ENCODE measurements at regions not wholly inside any gene's neighbourhood (a gene's known extent, or its start where the extent isn't known, plus 50 kb on each side); places are given as distances from the start of the nearest gene placed in this dataset.

- no peak for DNase-seq
Observed at GRCh38 chr12:4099276-4099675, 174.3 kb upstream of the CCND2 start.

- DNase-seq, result no peak
Observed at GRCh38 chr12:4091016-4091743, 182.4 kb upstream of the CCND2 start.

GRCh38 chr12:4089956-4090355 lies 183.6 kb upstream of the CCND2 start:
- DNase-seq, result no peak

GRCh38 chr12:4089121-4089606 lies 184.4 kb upstream of the CCND2 start:
- no peak for DNase-seq

DNA sequence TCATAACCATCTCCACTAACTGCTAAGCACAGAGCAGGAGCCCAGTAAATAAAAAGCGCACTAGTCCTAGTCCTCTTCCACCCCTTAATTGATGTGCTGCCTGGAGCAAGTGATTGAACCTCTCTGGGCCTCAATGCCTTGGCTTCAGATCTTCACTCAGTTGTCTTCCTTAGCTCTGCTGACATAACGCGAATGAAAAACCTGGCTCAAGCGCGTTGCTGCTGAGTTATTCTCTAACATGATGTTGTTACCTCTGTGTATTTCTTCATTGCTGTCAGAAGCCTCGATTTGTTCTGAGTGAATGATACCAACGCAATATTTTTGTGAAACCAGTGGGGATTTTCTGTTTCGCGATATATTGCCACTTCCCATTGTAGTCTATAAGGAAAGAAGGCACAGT lies 185.1 kb upstream of the CCND2 start:
- no peak for DNase-seq

DNA sequence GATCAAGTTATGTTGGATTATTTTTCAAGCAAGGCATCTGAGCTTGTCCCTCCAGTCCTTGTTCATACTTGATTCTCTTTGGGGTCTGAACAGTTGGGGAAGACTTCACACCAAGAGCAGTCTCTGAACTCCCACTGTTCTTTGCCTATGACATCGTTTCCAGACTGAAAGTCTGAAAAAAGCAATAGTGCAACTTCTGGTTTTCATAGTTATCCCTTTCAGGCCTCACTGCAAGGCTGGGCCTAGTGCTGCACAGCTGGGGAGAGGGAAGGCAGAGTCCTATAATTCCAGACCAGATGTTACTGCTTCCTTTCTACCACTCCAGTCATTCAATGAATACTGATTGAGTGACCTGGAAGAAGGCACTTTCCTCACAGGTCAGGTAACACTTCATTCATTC lies 187.1 kb upstream of the CCND2 start:
- DNase-seq, result no peak

DNA sequence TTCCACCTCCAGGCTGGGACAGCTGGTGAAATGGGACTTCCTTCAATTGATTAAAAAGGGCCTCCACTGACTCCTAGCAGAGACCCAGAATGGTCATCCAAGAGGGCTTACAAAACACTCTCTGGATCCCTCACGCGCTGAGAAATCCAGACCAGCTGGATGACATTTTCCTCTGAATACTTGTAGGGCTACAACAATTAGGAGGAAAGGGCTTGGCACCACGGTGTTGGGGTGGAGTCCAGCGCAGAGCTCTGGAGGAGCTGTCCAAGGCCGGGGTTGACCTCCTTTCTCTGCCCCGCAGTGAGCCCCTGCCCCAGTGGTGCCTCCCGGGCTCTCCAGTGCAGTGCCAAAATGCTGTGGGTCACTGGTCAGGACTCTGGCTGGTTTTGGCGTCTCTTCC lies 189.0 kb upstream of the CCND2 start:
- DNase-seq, result no peak

DNA sequence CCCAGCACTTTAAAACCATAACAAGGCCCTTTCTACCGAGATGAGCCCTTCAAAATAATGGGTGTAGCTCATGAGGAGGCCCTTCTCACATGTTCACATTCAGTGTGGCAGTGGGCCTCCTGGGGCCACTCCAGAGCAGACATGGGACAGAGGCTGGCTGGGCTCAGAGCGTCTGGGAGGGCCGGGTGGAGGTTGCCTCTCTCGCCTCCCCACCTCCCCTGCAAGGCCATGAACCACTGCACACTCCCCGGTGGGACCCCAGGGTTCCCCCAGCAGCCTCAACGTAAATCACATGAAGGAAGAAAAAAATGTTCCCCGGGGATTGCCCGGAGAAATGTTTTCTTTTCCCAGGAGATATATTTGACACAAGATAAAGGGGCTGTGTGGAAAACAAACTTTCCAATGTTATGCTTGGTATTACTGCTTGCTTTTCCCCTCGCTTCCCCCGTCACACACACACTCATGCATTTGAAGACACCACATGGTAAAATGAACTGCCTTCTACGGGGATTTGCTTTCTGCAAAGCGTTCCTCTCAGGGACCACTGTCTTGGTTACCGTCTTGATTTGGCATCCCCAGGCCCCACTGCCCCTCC lies 190.7 kb upstream of the CCND2 start:
- DNase-seq, result no peak

DNA sequence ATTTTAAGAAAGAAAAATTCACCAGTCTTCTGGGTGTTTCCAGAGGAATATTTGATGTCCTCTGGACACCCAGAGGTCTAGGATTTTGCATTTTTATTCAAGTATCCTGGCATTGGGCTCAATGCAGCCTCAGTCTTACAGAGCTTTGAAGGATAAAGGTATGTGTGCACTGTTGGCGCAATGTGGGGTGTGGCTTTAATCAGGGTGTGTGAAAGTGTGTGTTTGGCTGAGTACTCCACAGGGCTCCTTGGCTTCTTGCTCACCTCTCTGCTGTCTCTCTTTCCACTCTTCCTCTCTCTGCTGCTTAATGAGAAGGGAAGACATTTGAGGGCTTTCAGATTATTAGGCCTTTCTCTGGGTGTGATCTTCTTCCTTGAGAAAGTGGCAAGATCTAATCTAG lies 193.3 kb upstream of the CCND2 start:
- no peak for DNase-seq

- no peak for DNase-seq
Observed at GRCh38 chr12:4074129-4074528, 199.4 kb upstream of the CCND2 start.

DNA sequence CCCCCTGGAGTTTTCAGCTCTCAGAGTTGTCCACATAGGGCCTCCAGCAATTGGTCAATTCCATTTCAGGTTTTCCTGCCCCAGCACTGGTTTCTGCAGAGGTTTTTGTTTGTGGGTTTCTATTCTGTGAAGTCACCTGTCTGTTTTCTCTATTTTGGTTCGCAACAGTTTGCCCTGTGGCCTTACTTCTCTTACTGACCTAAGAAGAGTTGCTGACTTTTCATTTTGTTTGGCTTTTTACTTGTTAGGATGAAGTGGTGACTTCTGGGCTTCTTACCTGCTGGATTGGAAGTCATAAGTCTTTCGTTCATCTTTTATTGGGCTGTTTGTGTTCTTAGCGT lies 196.4 kb upstream of the PARP11 start:
- DNase-seq, result no peak

GRCh38 chr12:4068981-4069669 lies 195.9 kb upstream of the PARP11 start:
- no peak for DNase-seq

- DNase-seq, result no peak
Observed at GRCh38 chr12:4064008-4064407, 190.8 kb upstream of the PARP11 start.

DNA sequence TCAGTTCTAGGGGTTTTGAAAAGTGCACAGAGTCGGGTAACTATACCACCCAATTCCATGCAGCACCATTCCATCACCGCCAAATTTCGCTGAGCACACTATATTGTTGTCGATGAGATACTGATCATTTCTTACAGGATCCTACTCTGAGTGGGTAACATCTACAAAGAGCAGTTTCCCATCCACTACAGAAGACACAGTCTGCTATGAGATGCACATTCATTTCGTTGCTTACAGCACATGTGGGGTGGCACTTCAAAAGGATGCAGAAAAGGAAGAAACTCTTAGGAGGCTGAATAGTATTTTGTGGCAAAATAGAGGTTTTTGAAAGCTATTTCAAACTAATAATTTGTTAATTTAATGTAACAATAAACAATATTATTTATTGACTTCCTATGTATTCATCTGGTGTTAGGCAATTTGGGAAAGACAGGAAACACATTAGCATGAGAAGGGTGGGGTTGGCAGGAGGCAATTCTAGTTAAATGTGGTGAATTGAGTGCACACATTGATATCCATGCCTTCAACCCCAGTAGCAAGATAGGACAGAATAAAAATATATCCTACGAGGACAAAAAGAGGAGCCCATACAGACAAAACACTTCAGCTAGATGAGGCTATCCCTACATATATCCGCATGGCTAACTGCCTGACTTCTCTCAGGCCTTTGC lies 186.8 kb upstream of the PARP11 start:
- no peak for DNase-seq

DNA sequence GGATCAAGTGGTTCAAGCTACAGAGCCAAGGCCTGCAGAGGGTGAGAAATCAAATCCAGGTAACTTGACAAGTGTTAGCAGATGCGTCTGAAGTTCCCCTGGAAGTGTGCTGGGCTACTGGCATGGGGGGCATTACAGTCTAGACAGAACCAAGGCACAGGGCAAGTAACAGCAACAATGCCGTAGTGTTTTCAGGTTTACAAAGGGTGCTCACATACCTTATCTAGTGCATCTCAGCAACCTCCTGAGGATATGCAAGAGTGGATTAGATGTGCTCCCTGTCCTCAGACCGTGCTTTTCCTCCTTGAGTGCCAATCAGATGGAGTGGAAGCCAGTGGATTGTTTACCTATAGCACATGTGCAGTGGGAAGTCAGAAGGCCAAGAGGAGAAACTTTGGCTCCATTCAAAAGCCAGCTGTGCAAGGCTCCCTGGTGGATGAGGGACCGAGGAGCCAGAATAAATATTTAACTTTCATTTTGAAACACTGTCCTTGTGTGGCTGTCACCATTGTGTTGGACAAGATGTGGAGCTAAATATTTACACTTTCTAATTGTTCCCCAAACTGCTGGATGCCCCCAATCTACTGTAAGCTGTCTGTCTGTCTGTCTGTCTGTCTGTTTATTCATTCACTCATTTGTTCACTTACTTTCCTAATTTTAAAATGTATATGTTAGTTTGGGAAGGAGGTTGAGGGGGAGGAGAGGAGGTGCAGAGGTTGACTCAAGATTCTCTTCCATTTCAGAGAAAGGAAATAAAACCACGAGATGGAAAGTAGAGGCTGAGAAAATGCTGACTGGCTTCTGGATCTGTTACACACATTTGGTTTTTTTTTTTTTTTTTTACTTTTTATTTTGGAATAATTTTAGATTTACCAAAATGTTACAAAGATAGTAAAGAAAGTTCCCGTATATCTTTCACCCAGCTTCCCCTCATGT lies 184.0 kb upstream of the PARP11 start:
- DNase-seq, result no peak

DNA sequence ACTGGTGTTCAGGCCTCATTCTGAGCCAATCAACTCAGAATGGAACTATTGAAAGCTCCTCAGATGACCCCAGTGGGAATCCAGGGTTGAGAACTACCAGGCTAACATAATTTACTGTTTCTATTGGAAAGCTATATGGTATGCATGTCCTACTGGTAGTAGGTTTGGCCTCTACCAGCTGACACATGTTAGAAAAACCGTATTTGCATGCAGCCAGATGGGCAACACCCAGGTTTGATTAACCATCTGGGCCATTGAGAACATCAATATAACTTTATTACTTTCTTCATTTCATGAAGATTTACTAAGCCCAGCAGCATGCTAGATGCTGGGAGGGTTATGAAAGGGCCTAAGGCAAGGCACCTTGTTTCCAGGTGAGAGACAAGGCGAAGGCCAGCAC lies 181.4 kb upstream of the PARP11 start:
- DNase-seq, result no peak

- DNase-seq, result no peak
Observed at GRCh38 chr12:4052691-4053090, 179.5 kb upstream of the PARP11 start.

- no peak for DNase-seq
Observed at GRCh38 chr12:4051596-4051995, 178.4 kb upstream of the PARP11 start.

- DNase-seq, result no peak
Observed at GRCh38 chr12:4050340-4050739, 177.1 kb upstream of the PARP11 start.

GRCh38 chr12:4049298-4050080 lies 176.3 kb upstream of the PARP11 start:
- DNase-seq, result no peak

GRCh38 chr12:4047421-4047820 lies 174.2 kb upstream of the PARP11 start:
- no peak for DNase-seq

DNA sequence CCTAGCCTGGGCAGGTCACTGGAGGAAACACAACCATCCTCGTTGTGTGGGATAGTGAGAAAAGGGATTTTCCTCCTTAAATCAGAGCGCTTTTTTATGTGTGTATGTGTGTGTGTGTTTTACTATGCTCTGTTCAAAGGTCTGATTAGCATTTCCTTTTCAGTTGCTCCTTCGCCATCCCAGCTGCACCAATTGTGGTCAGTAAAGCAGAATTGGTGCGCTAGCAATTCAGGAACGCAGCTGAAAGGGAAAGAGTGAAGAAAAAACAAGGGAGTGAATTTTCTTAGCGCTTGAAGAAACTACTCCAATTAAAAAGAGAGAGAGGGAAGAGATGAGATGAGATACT lies 173.3 kb upstream of the PARP11 start:
- DNase-seq, result no peak

Measured in SIG-M5 (cell line).